BE2C (cell line): ENCODE measurements at regions not wholly inside any gene's neighbourhood (a gene's known extent, or its start where the extent isn't known, plus 50 kb on each side); places are given as distances from the start of the nearest gene placed in this dataset.
"Not testable (repeated sequence)": the region's sequence is repeated elsewhere in the genome, so short reads cannot be mapped to it uniquely, and the experiment has no call there.

Experiments used
- DNase-seq: peaks from one replicate; pipeline ENCODE4 v3.0.0-alpha.2; 2020
- H3K27me3 ChIP-seq: fragments of 250-450 bp; sonication (Bioruptor Pico); 2 replicates; pipeline ENCODE4 v1.5.1; 2020; ENCODE audit warnings: mild to moderate bottlenecking
- H3K36me3 ChIP-seq: fragments of 250-450 bp; sonication (Bioruptor Pico); 2 replicates; pipeline ENCODE4 v1.5.1; 2020; ENCODE audit warnings: mild to moderate bottlenecking
- H3K4me1 ChIP-seq: fragments of 250-450 bp; sonication (Bioruptor Pico); 2 replicates; pipeline ENCODE4 v1.5.1; 2020
- H3K4me3 ChIP-seq: 2 replicates; pipeline ENCODE4 v1.5.1; 2011; ENCODE audit warnings: low read depth, low read length
- H3K9me3 ChIP-seq: fragments of 250-450 bp; sonication (Bioruptor Pico); 2 replicates; pipeline ENCODE4 v1.5.1; 2020
- CTCF ChIP-seq: IDR thresholded peaks from 2 replicates; pipeline ENCODE4 v1.5.1; 2012; ENCODE audit warnings: mild to moderate bottlenecking, low read depth, low read length

GRCh38 chr7:155380976-155381851, 76.7 kb upstream of the EN2 start:
- no peaks in the 10 kb centered on the region for H3K36me3 ChIP-seq
- no peak overlapping the region for H3K4me3 ChIP-seq
- H3K27me3 ChIP-seq: peaks cover 100% of the 10 kb centered on the region
- no peak for DNase-seq
- H3K9me3 ChIP-seq: no peaks in the 10 kb centered on the region
- no peak for TF ChIP-seq CTCF
- H3K4me1 ChIP-seq: no peaks in the 10 kb centered on the region

GRCh38 chr7:155381852-155382801, 75.8 kb upstream of the EN2 start:
- no peak for DNase-seq
- Histone ChIP-seq H3K36me3 (no peaks in the 10 kb centered on the region), H3K4me1 (no peaks in the 10 kb centered on the region), H3K4me3 (no peak overlapping the region), H3K9me3 (no peaks in the 10 kb centered on the region), H3K27me3 (peaks cover 100% of the 10 kb centered on the region)
- TF ChIP-seq CTCF: no peak

GRCh38 chr7:155382802-155383171, 75.1 kb upstream of the EN2 start:
- H3K36me3 ChIP-seq: no peaks in the 10 kb centered on the region
- no peaks in the 10 kb centered on the region for H3K9me3 ChIP-seq
- H3K4me3 ChIP-seq: no peak overlapping the region
- no peak for DNase-seq
- no peak for TF ChIP-seq CTCF
- H3K4me1 ChIP-seq: no peaks in the 10 kb centered on the region
- H3K27me3 ChIP-seq: peaks cover 100% of the 10 kb centered on the region

DNA sequence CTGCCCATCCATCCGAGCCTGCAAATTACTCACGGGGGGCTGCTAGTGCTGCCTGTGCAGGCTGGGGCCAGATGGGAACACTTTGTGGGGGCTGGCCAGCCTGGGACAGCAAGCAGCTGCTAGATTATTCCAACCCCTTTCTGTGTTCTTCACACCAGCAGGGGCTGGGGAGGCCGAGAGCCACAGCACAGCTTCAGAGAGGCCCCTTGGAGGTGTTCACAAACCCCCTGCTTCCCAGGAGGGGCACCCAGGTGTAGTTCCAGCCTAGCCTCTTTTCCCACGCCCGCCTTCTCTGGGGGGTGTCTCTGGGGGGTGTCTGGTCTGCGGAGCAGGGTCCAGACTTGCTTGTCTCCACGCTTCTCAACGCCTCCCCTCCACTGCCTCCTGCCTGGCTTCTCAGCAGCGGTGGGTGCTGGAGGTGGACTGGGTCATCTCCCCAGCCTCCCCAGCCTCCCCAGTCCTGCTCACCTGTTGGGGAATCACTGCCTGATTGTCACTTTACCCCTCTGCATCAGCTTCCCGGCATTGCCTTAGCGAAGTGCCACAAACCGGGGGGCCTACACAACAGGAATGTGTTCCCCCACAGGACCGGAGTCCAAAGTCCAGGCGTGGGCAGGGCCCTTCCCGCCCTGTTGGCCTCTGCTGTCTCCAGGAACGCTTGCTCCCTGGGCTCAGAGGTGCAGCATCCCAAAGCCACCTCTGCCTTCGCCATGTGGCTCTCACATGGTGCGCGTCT, 74.0 kb upstream of the EN2 start:
- Histone ChIP-seq H3K36me3 (no peaks in the 10 kb centered on the region), H3K27me3 (peaks cover 95% of the 10 kb centered on the region), H3K4me3 (no peak overlapping the region), H3K4me1 (no peaks in the 10 kb centered on the region), H3K9me3 (no peaks in the 10 kb centered on the region)
- DNase-seq: no peak
- TF ChIP-seq CTCF: no peak

DNA sequence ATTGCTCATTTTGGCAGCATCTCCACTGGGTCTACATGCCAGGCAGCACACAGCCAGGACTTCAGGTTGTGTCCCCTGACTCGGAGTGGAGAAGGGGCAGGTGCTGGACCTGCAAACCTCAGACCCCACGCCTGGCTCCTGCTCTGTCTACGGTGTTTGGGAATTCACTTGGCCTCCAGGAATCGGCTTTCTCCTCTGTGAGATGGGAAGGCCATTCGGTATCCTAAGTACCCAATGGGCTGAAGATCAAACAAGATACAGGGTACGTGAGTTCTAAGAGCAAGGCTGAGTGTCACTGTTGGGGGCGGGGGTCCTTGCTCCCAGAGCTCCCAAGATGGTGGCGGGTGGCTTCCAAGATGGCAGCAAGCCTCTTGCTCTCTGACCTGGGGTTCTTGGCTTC, 73.2 kb upstream of the EN2 start:
- Histone ChIP-seq H3K4me3 (no peak overlapping the region), H3K9me3 (no peaks in the 10 kb centered on the region), H3K36me3 (no peaks in the 10 kb centered on the region), H3K4me1 (no peaks in the 10 kb centered on the region), H3K27me3 (peaks cover 93% of the 10 kb centered on the region)
- no peak for TF ChIP-seq CTCF
- no peak for DNase-seq

- H3K27me3 ChIP-seq: peaks cover 93% of the 10 kb centered on the region
- not testable (repeated sequence) for H3K4me3 ChIP-seq, DNase-seq, H3K9me3 ChIP-seq, H3K36me3 ChIP-seq, H3K4me1 ChIP-seq
These were observed 72.7 kb upstream of the EN2 start for GRCh38 chr7:155385182-155385581.
